ENCODE measurements at regions not wholly inside any gene's neighbourhood (a gene's known extent, or its start where the extent isn't known, plus 50 kb on each side); places are given as distances from the start of the nearest gene placed in this dataset.

GRCh38 chr9:126085170-126085569, 241.5 kb upstream of the MVB12B start:
- TF ChIP-seq EZH2phosphoT487 (IDR thresholded peaks at IDR 0.05; ENCODE audit: borderline replicate concordance): no peak
- TF ChIP-seq EZH2 (IDR thresholded peaks at IDR 0.05): no peak
- TF ChIP-seq CTCF (IDR thresholded peaks at IDR 0.05 in 2 of 3, conservative IDR thresholded peaks at IDR 0.05 in 1 of 3; ENCODE audit: borderline replicate concordance in 1 of 3, insufficient read depth in 1 of 3, low read depth in 2 of 3, low read length in 2 of 3): no peak
- no peak for TF ChIP-seq POLR2A (IDR thresholded peaks at IDR 0.05; ENCODE audit: borderline replicate concordance, extremely low read depth, insufficient read depth, insufficient read length)
- no peak for TF ChIP-seq MAX (IDR thresholded peaks at IDR 0.05)
- no peak for TF ChIP-seq POLR2AphosphoS5 (IDR thresholded peaks at IDR 0.05; ENCODE audit: low read depth, low read length)
- TF ChIP-seq REST (IDR thresholded peaks at IDR 0.05; ENCODE audit: low read depth): no peak

All from HCT116 (cell line).